ENCODE measurements at regions not wholly inside any gene's neighbourhood (a gene's known extent, or its start where the extent isn't known, plus 50 kb on each side); places are given as distances from the start of the nearest gene placed in this dataset.

GRCh38 chr2:196322973-196323810, 151.8 kb upstream of the STK17B start:
- Histone ChIP-seq H2AFZ (ENCODE audit: low read depth, low read length) (no peak overlapping the region), H3K4me1 (ENCODE audit: low read length) (no peaks in the 10 kb centered on the region), H3K4me2 (ENCODE audit: low read length) (no peak overlapping the region), H3K9me3 (ENCODE audit: insufficient read depth, low read length) (no peaks in the 10 kb centered on the region), H4K20me1 (ENCODE audit: insufficient read depth, low read length) (no peaks in the 10 kb centered on the region), H3K4me3 (ENCODE audit: low read length) (no peak overlapping the region), H3K36me3 (replicated peaks; ENCODE audit: low read depth, low read length) (no peaks in the 10 kb centered on the region), H3K27me3 (ENCODE audit: low read depth, low read length) (no peaks in the 10 kb centered on the region), H3K27ac (ENCODE audit: low read length) (no peak overlapping the region), H3K9ac (ENCODE audit: low read length) (no peak overlapping the region), H3K79me2 (ENCODE audit: low read length) (no peaks in the 10 kb centered on the region)
- no peak for TF ChIP-seq EZH2phosphoT487 (IDR thresholded peaks at IDR 0.05; ENCODE audit: low read depth)
- no peak for TF ChIP-seq CTCF (IDR thresholded peaks at IDR 0.05; ENCODE audit: low read depth, low read length)

- H3K9me3 ChIP-seq (ENCODE audit: insufficient read depth, low read length), result no peaks in the 10 kb centered on the region
Observed at GRCh38 chr2:196324211-196324610, 152.8 kb upstream of the STK17B start.

GRCh38 chr2:196328088-196328680, 156.8 kb upstream of the STK17B start:
- Histone ChIP-seq H2AFZ (ENCODE audit: low read depth, low read length) (no peak overlapping the region), H3K36me3 (replicated peaks; ENCODE audit: low read depth, low read length) (no peaks in the 10 kb centered on the region), H3K4me3 (ENCODE audit: low read length) (no peak overlapping the region), H3K9me3 (ENCODE audit: insufficient read depth, low read length) (no peaks in the 10 kb centered on the region), H3K4me2 (ENCODE audit: low read length) (no peak overlapping the region), H3K9ac (ENCODE audit: low read length) (no peak overlapping the region), H3K79me2 (ENCODE audit: low read length) (no peaks in the 10 kb centered on the region), H3K27ac (ENCODE audit: low read length) (no peak overlapping the region), H4K20me1 (ENCODE audit: insufficient read depth, low read length) (no peaks in the 10 kb centered on the region), H3K4me1 (ENCODE audit: low read length) (peaks cover under 1% of the 10 kb centered on the region; the same call in 1 of the 2 replicates), H3K27me3 (ENCODE audit: low read depth, low read length) (no peaks in the 10 kb centered on the region)
- TF ChIP-seq CTCF (IDR thresholded peaks at IDR 0.05; ENCODE audit: low read depth, low read length), result no peak
- TF ChIP-seq EZH2phosphoT487 (IDR thresholded peaks at IDR 0.05; ENCODE audit: low read depth), result no peak

More at GRCh38 chr2:196324211-196324610, 152.8 kb upstream of the STK17B start:
- H4K20me1 ChIP-seq (ENCODE audit: insufficient read depth, low read length), result no peaks in the 10 kb centered on the region
- H3K4me3 ChIP-seq (ENCODE audit: low read length), result no peak overlapping the region
- H3K36me3 ChIP-seq (replicated peaks; ENCODE audit: low read depth, low read length), result no peaks in the 10 kb centered on the region
- H3K27me3 ChIP-seq (ENCODE audit: low read depth, low read length), result no peaks in the 10 kb centered on the region
- no peak overlapping the region for H3K9ac ChIP-seq (ENCODE audit: low read length)
- no peak overlapping the region for H3K4me2 ChIP-seq (ENCODE audit: low read length)
- TF ChIP-seq CTCF (IDR thresholded peaks at IDR 0.05; ENCODE audit: low read depth, low read length) (no peak), EZH2phosphoT487 (IDR thresholded peaks at IDR 0.05; ENCODE audit: low read depth) (no peak)
- no peaks in the 10 kb centered on the region for H3K4me1 ChIP-seq (ENCODE audit: low read length)
- H3K79me2 ChIP-seq (ENCODE audit: low read length), result no peaks in the 10 kb centered on the region
- H2AFZ ChIP-seq (ENCODE audit: low read depth, low read length), result no peak overlapping the region
- no peak overlapping the region for H3K27ac ChIP-seq (ENCODE audit: low read length)

- no peak for TF ChIP-seq CTCF (IDR thresholded peaks at IDR 0.05; ENCODE audit: low read depth, low read length)
- TF ChIP-seq EZH2phosphoT487 (IDR thresholded peaks at IDR 0.05; ENCODE audit: low read depth), result no peak
- no peaks in the 10 kb centered on the region for H4K20me1 ChIP-seq (ENCODE audit: insufficient read depth, low read length)
- no peak overlapping the region for H3K4me2 ChIP-seq (ENCODE audit: low read length)
- H3K36me3 ChIP-seq (replicated peaks; ENCODE audit: low read depth, low read length), result no peaks in the 10 kb centered on the region
- no peak overlapping the region for H3K27ac ChIP-seq (ENCODE audit: low read length)
- no peak overlapping the region for H3K4me3 ChIP-seq (ENCODE audit: low read length)
- H3K9ac ChIP-seq (ENCODE audit: low read length), result no peak overlapping the region
- H3K27me3 ChIP-seq (ENCODE audit: low read depth, low read length), result no peaks in the 10 kb centered on the region
- H3K9me3 ChIP-seq (ENCODE audit: insufficient read depth, low read length), result no peaks in the 10 kb centered on the region
- H3K4me1 ChIP-seq (ENCODE audit: low read length), result peaks cover 6% of the 10 kb centered on the region
- no peaks in the 10 kb centered on the region for H3K79me2 ChIP-seq (ENCODE audit: low read length)
- no peak overlapping the region for H2AFZ ChIP-seq (ENCODE audit: low read depth, low read length)
Observed at GRCh38 chr2:196329959-196330358, 158.6 kb upstream of the STK17B start.

Measured in OCI-LY3 (cell line).